Chondrocyte (in vitro differentiated cells): ENCODE measurements at regions not wholly inside any gene's neighbourhood (a gene's known extent, or its start where the extent isn't known, plus 50 kb on each side); places are given as distances from the start of the nearest gene placed in this dataset.
"Not testable (repeated sequence)": the region's sequence is repeated elsewhere in the genome, so short reads cannot be mapped to it uniquely, and the experiment has no call there.

Source experiments
- DNase-seq: peaks from one replicate; pipeline ENCODE4 v3.0.0; 2021; ENCODE audit warnings: mixed read lengths, low spot score
- H3K27ac Mint-ChIP-seq: one replicate; pipeline ENCODE4 v1.8.0; 2021; ENCODE audit warnings: mild to moderate bottlenecking, moderate library complexity, mixed read lengths; ENCODE audit not compliant: unreplicated experiment
- H3K27me3 Mint-ChIP-seq: 2 replicates; pipeline ENCODE4 v1.8.0; 2021; ENCODE audit warnings: low read depth, mixed read lengths
- H3K36me3 Mint-ChIP-seq: 2 replicates; pipeline ENCODE4 v1.8.0; 2021; ENCODE audit warnings: low read depth, mixed read lengths
- H3K4me1 Mint-ChIP-seq: 2 replicates; pipeline ENCODE4 v1.8.0; 2021; ENCODE audit warnings: low read depth, mild to moderate bottlenecking, mixed read lengths
- H3K4me3 Mint-ChIP-seq: one replicate; pipeline ENCODE4 v1.8.0; 2021; ENCODE audit warnings: mild to moderate bottlenecking, moderate library complexity, mixed read lengths; ENCODE audit not compliant: unreplicated experiment
- H3K9me3 Mint-ChIP-seq: 2 replicates; pipeline ENCODE4 v1.8.0; 2021; ENCODE audit warnings: low read depth, mixed read lengths
- TF ChIP-seq, protein P1 (sequence below): fragments of 200-600 bp; sonication (generic); IDR thresholded peaks from 2 replicates; pipeline ENCODE4 v1.5.0; 2021; ENCODE audit warnings: antibody characterized with exemption, mild to moderate bottlenecking, moderate library complexity

DNA sequence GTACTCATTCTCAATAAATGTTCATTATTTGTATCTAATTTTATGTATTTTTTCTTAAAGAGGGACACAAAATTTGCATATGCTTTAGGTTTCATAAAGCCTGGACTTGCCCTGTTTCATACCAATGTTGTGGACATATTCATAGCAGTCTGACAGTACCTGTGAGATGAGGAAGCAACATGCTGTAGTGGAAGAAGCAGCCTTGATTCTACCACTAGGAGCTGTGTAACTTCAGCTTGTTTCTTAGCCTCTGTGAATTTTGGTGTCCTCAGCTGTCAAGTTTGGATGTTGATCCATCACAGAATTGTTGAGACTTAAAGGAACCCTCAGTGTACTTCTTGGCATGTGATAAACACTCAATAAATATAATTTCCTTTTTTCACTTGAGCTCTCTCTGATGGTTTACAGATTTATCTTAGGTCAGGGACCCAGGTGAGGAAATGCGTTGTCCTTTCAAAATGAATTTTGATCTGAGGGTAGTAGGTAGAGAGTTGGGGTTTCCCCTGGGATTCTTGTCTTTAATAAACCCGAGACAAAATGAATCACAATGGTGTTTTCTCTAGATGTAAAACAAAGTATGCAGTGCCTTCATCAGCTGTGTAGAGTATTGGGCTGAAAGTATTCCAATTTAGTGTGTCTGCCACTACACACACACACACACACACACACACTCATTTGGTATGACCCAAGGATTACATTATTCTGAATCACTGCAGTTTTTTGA is 152.1 kb downstream of the KCNRG start:
- H3K27me3 Mint-ChIP-seq = no peaks in the 10 kb centered on the region
- no peak overlapping the region for H3K27ac Mint-ChIP-seq
- H3K4me1 Mint-ChIP-seq = peaks cover 20% of the 10 kb centered on the region

DNA sequence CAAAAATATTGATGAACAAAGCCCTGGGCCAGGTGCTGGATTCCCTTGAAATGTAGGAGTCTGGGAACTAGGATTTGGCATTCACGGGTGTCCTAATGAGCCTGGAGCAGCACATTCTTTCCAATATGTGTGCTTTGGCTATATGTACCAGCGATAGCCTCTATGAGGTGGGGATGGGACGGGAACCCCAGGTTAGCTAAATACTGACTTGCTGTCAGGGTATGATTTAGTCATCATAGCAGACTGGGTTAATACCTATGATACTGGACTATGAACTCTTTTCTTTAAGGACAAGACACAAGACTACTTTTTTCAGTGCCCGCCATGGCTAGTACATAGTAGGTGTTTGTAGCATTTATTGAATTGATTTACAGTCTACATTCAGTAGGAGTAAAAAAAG is 152.7 kb downstream of the KCNRG start:
- no peaks in the 10 kb centered on the region for H3K9me3 Mint-ChIP-seq
- no peak overlapping the region for H3K27ac Mint-ChIP-seq
- H3K4me1 Mint-ChIP-seq = peaks cover 20% of the 10 kb centered on the region
- no peak for DNase-seq
- no peak overlapping the region for H3K4me3 Mint-ChIP-seq
- no peaks in the 10 kb centered on the region for H3K27me3 Mint-ChIP-seq
- peaks cover 3% of the 10 kb centered on the region for H3K36me3 Mint-ChIP-seq
- TF ChIP-seq, protein P1, sequence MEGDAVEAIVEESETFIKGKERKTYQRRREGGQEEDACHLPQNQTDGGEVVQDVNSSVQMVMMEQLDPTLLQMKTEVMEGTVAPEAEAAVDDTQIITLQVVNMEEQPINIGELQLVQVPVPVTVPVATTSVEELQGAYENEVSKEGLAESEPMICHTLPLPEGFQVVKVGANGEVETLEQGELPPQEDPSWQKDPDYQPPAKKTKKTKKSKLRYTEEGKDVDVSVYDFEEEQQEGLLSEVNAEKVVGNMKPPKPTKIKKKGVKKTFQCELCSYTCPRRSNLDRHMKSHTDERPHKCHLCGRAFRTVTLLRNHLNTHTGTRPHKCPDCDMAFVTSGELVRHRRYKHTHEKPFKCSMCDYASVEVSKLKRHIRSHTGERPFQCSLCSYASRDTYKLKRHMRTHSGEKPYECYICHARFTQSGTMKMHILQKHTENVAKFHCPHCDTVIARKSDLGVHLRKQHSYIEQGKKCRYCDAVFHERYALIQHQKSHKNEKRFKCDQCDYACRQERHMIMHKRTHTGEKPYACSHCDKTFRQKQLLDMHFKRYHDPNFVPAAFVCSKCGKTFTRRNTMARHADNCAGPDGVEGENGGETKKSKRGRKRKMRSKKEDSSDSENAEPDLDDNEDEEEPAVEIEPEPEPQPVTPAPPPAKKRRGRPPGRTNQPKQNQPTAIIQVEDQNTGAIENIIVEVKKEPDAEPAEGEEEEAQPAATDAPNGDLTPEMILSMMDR = no peak

More for the DNA sequence above, 152.1 kb downstream of the KCNRG start:
- Mint-ChIP-seq H3K4me3 (no peak overlapping the region), H3K9me3 (no peaks in the 10 kb centered on the region), H3K36me3 (peaks cover 1% of the 10 kb centered on the region)
- DNase-seq = no peak
- TF ChIP-seq, protein P1 = no peak

DNA sequence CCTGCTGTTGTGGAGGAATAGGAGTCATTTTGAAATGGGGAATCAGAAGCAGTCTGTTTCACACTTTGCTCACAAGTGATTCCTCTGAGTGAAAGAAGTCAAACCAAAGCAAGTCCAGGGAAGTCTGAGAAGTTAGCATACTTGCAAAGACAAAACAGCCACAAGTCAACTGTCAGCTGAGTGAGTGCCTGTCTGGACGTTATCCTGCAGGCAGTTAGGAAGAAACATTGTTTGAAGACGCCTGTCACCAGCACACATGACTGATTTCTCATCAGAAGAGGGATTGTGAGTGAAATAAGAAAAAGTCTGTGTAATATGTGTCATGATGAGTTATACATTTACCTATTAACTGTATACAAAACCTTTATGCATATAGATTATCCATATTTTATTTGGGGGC is 153.5 kb downstream of the KCNRG start:
- Mint-ChIP-seq H3K36me3 (peaks cover 3% of the 10 kb centered on the region), H3K27me3 (no peaks in the 10 kb centered on the region), H3K4me1 (peaks cover 20% of the 10 kb centered on the region), H3K4me3 (no peak overlapping the region), H3K27ac (no peak overlapping the region), H3K9me3 (no peaks in the 10 kb centered on the region)
- DNase-seq = no peak
- TF ChIP-seq, protein P1 = no peak

DNA sequence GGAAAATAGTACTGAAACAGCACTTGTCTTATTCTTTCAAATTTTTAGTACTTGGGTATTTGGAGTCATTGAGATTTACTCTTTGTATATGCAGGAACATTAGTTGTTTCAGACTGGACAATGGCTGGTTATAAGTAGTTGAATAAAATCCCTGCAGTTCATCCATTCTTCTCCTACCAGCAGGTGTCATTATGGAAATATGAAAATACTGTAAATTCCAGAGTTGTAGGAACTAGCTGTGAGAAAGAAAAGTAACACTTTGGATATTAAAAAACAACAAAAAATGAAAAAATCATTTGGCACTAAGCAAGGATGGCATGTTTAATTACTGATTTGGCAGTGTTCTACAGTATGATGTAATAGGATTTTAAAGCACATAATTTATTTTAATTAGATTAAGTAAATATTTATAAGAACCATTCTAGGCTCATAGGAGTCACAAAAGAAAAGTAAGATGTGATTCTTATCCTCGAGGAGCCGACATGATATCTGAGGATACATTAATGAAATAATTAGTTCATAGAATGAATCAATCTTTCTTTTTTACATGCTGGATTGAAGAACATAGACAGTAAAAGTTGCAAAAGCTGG is 155.3 kb downstream of the KCNRG start:
- no peak overlapping the region for H3K4me3 Mint-ChIP-seq
- peaks cover 20% of the 10 kb centered on the region for H3K4me1 Mint-ChIP-seq
- H3K9me3 Mint-ChIP-seq = no peaks in the 10 kb centered on the region
- no peak overlapping the region for H3K27ac Mint-ChIP-seq
- TF ChIP-seq, protein P1 = peak; percentile 82
- no peak for DNase-seq
- peaks cover 3% of the 10 kb centered on the region for H3K36me3 Mint-ChIP-seq
- no peaks in the 10 kb centered on the region for H3K27me3 Mint-ChIP-seq

DNA sequence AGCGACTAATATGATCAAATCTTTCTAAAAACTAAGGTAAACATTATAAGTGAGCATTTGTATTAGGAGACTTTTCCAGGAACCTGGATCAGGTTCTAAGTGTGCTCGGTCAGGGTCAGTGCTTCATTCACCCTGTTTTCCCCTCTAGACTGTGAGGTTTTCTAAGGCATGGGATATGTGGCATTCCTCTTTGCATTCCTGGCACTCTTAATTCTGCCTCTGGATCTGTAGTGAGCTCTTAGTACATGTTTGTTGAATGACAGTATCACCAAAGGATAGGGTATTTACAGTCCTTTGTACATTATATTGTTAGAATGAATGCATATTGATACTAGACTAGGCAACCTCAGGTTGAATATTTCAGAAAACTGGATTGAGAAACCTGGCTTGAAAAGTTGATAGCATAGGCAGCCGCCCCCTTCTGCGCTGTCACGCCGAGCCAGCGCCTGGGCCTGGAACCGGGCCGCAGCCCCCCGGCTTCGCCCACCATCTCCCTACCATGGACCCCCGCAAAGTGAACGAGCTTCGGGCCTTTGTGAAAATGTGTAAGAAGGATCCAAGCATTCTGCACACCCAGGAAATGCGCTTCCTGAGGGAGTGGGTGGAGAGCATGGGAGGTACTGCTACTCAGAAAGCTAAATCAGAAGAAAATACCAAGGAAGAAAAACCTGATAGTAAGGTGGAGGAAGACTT is 156.5 kb downstream of the KCNRG start:
- no peak overlapping the region for H3K4me3 Mint-ChIP-seq
- no peaks in the 10 kb centered on the region for H3K27me3 Mint-ChIP-seq
- no peak overlapping the region for H3K27ac Mint-ChIP-seq
- peaks cover 1% of the 10 kb centered on the region for H3K36me3 Mint-ChIP-seq
- TF ChIP-seq, protein P1 = no peak
- H3K9me3 Mint-ChIP-seq = no peaks in the 10 kb centered on the region
- no peak for DNase-seq
- peaks cover 20% of the 10 kb centered on the region for H3K4me1 Mint-ChIP-seq

DNA sequence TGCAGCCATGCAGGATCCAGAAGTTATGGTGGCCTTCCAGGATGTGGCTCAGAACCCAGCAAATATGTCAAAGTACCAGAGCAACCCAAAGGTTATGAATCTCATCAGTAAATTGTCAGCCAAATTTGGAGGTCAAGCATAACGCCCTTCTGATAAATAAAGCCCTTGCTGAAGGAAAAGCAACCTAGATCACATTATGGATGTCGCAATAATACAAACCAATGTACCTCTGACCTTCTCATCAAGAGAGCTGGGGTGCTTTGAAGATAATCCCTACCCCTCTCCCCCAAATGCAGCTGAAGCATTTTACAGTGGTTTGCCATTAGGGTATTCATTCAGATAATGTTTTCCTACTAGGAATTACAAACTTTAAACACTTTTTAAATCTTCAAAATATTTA is 157.8 kb downstream of the KCNRG start:
- H3K36me3 Mint-ChIP-seq, H3K4me3 Mint-ChIP-seq, H3K9me3 Mint-ChIP-seq, H3K27me3 Mint-ChIP-seq, DNase-seq, H3K27ac Mint-ChIP-seq: not testable (repeated sequence)
- H3K4me1 Mint-ChIP-seq = peaks cover 20% of the 10 kb centered on the region
